Inferior parietal cortex (tissue), 1 donor: ENCODE measurements at regions not wholly inside any gene's neighbourhood (a gene's known extent, or its start where the extent isn't known, plus 50 kb on each side); places are given as distances from the start of the nearest gene placed in this dataset.

Experiments used
- DNase-seq: peaks from one replicate; pipeline ENCODE4 v3.0.0-alpha.2; 2016; ENCODE audit errors: extremely low spot score

DNA sequence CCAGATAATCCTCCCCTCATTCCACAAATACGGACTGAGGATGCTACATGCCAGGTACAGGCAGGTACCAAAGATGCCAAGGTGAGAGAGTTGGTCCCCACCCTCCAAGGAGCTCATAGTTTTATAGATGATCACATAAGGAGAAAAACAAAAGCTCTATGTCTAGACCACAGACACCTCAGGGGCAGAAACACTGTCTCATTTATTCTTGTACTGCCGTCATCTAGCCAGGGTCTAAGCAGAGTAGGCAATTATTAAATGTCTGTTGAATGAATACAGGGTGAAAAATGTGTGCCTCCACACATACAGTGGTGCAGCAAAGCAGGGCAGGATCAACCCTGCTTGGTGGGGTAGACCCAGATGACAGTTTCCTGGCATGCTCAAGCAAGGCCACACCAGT, 439.8 kb upstream of the JARID2 start:
- DNase-seq: no peak

- no peak for DNase-seq
Observed at GRCh38 chr6:14807130-14807529, 438.7 kb upstream of the JARID2 start.

DNA sequence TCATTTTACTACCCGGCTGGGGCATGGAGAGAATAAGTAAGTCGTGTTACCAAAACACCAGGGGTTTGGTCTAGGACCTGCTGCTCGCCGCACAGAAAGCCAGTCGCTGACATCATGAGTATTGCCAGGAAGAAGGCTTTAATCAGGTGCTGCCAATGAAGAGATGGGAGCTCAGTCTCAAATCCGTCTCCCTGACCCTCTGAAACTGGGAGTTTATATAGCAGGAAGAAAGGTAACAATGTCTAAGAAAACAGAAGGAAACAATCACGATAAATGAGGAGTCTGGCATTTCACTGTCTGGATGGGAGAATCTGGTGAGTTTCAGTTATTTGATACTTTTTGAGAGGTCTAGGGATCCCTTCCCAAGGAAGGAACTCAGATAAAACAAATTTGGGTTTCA, 437.9 kb upstream of the JARID2 start:
- DNase-seq: no peak

DNA sequence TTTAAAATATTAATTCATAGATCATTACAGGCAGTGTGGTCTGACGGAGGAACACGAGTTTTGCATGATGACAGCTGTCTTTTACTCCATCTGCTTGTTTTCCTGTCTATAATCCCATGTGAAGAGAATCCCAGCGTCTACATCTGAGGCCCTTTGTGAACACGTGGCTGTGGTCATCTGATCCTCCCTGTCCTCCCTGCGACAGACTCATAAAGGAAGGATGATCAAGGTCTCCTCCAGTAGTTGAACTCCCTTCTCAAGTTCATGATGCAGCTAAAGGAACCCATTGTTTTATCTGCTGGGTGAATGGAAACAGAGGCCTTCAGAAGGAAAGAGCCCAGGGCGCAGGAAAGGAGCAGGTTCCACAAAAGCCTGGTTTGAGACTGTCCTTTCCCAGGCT, 435.8 kb upstream of the JARID2 start:
- DNase-seq: no peak

- DNase-seq: no peak
Observed at GRCh38 chr6:14811775-14812428, 434.0 kb upstream of the JARID2 start.

- no peak for DNase-seq
Observed at GRCh38 chr6:14814016-14814415, 431.9 kb upstream of the JARID2 start.

GRCh38 chr6:14816116-14816859, 429.6 kb upstream of the JARID2 start:
- DNase-seq: no peak

DNA sequence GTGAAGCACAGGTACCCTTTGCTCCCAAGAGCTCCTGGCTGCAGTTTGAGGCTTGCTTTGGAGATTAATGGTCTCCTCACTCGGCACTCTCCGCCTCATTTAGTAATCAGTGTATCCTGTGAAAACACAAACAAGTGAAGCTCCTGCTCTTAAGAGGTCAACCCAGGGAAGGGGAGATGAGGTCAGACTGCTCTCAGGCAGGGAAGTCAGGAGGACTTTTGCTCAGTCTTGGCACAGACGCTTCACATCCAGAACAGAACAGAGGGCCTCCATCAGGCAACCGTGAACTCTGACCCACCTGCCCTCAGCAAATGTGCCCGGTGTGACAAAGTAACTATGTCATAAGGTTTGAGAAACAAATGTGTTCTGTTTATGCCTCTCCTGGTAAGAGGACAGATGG, 428.8 kb upstream of the JARID2 start:
- DNase-seq: no peak

DNA sequence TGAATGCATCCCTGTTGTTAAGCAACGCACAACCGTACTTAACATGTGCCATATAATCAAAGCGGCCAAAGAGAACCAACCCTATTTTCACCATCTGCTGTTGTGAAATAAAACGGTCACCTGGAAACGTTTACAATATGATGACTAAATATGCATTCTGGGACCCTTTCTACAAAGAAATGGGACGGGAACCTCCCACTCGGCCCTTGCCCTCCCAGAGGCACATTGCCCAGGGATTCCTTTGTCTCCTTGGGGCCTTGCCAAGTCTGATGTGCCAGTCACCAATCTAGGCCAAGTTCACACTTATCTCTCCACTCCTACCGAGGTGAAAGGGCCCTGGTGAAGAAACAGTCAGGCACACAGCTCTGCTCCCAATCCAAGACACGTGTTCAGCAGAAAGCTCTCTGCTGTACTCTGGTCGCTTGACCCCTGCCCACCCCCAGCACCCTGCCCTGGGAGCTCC, 427.4 kb upstream of the JARID2 start:
- DNase-seq: no peak

- DNase-seq: no peak
Observed at GRCh38 chr6:14819001-14819400, 426.9 kb upstream of the JARID2 start.

DNA sequence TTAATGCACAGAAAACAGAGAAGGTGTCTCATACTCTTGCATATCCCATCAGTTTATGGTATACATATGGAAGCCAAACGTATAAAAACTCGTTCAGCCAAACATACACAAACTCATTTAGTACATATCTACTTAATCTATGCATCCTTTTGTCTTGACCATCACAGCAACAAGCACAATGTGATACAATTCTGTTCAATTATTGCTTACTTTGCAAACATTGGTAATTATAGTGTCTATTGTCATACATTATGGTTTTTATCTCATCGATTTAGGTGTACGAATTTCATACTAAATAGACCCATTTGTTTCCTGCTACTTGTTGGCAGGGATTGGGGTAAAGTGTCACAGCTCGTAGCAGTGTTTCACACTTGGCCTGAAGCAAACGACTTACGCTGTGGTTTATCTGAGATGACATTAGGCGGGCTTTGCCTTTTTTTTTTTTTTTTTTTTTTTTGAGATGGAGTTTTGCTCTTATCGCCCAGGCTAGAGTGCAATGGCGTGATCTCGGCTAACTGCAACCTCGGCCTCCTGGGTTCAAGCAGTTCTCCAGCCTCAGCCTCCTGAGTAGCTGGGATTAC, 425.9 kb upstream of the JARID2 start:
- DNase-seq: no peak

DNA sequence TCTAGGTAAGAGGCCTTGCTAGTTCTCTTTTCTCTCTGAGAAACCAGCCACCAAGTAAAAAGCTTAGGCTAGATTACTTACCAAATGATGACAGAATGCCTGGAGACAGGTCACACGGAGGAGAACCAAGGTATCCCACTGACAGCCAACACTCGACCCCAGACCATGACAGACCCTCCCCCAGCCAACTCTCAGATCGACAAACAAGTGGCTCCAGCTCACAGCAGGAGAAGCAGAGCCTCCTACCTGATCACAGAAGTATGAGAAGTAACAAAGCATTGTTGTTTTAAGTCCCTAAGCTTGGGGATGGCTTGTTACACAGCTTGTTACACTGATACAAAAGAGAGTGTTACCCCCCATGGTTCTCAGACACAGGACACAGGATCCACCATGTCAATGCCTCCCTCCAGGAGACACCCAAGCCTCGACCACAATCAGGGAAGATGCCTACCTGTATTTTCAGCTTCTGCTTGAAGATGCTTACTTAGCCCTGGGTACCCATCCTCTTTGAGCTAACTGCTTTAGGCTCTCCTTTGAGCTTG, 423.8 kb upstream of the JARID2 start:
- DNase-seq: no peak

DNA sequence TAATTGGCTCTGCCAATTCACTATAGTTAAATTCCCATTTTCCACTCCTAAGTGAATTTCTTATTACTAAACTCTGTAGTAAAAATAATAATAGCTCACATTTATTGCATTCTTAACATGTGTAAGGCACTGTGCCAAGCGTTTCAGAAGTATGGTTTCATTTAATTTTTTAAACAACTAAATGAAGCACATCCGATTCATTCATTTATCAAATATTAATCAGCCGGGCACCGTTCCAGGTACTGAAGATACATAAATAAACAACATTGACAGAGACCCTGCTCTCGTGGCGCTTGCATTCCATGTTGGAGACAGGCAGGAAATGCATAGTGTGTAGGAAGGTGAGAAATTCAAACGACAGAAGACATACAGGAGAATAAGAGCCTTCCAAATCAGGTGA, 423.2 kb upstream of the JARID2 start:
- no peak for DNase-seq

DNA sequence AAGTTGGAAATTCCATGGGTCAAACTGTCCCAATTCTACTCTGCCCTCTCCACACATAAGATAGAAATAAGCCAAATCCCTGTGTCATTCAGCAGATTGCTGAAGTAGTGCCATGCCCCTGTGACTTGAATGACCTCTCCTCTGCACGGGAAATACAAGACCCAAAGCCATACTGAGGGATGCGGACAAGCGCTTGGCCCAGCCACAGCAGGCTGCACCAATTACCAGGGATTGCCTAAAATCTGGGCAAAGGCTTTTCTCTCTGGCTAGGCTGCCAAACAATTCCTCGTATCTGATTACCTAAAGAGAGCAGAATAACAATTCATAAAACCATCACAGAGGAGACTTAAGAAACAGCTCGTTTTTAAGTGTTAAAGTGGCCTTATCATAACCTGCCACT, 421.8 kb upstream of the JARID2 start:
- DNase-seq: no peak

DNA sequence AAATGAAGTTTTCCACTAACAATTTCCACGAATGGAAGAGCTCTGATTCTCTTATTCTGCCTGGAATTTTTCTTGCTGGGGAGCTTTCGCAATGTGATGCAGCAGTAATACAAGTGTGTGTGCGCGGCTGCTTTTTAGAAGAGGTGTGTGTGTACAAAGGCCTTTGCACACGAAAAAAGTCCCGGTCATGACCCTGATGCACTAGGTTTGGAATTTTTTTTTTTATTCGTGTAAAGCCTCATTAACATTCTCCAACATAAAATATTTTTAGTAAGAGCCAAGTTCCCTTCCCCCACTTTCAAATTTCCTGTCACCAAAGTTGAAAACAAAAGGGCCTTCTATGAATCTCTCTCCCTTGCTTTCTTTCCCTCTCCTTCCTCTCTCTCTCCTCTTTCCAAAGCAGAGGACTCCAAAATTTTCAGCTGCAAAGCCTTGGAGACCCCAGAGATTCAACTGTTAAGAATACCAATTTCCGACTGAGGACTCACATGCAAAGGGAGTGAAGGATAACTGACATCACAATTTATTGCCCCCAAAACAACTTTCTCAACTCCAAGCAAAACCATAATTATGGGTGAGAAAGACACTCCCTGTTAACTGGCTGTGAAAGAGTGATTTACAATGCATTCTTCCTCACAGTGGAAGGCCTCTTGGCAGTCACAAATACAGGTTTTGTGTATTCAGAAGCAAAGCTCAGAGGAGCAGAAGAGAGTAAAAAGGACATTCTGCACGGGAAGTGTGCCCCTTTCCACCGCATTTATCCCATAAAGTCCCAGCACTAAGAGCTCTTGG, 421.2 kb upstream of the JARID2 start:
- DNase-seq: no peak

DNA sequence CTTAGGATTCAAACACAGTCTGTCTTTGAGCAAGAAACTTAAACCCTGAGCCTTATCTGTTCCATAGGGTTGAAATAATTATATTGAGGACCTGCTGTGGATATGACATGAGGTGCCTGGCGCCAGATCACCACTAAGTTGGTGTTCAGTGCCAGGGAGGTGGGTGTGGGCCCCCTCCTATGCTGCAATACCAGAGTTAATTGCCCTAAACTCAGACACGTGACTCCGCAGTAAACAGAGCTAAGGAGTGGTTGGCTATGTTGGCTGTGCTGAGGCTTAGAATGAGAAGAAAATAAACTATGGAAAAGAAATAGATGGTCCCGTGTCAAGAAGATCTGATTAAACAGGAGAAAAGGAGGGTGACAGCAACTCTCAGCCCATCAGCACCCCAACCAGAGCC, 419.4 kb upstream of the JARID2 start:
- no peak for DNase-seq

DNA sequence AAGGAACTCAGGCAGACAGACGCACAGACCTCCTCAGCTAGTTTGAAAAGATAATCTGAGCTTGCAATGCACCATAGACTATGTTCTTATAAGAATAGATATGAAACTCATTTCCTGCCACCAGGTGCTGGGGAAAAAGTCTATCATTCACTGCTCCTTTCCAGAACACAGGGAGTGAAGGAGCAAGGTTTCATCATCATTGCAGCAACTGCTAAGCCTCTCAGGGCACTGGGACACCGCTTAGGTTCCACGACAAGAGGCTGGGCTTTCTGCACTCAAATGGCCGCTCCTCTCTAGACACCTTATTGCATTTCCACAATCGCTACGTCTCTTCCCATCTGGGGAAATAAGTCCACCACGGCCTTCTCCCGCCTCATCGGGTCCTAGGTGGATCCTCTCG, 418.5 kb upstream of the JARID2 start:
- DNase-seq: no peak

GRCh38 chr6:14828201-14828611, 417.7 kb upstream of the JARID2 start:
- DNase-seq: no peak

DNA sequence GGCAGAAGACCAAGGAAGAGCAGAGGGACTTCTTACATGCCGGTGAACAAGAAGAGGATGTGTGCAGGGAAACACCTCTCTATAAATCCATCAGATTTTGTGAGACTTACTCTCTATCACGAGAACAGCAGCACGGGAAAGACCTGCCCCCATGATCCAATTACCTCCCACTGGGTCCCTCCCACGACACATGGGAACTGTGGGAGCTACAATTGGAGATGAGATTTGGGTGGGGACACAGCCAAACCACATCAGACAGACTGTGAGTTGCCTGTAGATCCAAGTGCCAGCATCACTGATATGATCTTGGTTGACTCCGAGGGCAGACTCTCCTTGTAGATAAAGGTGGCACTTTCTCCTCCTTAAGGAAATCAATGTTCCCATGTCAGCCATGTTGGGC, 414.8 kb upstream of the JARID2 start:
- no peak for DNase-seq

DNA sequence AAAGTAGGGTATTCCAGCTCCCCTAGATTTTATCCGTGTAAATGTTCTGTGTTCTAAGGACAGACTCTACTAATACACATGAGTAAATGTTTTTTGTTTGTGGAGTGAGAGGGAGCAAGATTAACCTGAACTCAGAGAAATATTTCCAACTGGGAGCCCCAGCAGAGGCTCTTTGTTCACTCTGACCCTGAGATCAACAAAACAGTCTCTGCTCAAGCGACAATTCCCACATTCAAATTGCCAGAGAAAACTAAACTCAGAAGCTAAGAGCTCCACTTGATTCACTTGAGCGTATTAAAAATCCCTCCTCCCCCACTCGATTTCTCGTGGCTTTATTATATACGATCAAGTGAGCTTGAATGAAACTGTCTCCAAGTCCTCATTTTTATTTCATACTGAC, 413.9 kb upstream of the JARID2 start:
- no peak for DNase-seq

DNA sequence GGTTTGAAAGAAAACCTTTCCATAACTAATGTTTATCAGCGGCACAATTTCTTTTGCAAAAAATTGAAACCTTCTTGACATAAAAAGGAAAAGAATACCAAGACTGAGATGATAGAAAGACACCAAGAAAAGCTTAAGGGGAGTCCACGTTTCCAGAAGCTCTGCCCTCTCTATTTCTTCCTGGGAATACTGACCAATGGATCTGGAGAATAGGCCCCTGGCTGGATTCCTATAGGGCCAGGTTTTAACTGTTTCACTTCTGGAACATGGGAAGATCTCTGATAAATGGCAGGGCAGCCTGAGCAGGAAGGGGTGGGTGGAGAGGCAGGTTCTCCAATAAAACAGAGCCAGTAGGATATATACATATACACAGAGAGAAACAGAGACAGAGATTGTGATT, 413.4 kb upstream of the JARID2 start:
- no peak for DNase-seq

DNA sequence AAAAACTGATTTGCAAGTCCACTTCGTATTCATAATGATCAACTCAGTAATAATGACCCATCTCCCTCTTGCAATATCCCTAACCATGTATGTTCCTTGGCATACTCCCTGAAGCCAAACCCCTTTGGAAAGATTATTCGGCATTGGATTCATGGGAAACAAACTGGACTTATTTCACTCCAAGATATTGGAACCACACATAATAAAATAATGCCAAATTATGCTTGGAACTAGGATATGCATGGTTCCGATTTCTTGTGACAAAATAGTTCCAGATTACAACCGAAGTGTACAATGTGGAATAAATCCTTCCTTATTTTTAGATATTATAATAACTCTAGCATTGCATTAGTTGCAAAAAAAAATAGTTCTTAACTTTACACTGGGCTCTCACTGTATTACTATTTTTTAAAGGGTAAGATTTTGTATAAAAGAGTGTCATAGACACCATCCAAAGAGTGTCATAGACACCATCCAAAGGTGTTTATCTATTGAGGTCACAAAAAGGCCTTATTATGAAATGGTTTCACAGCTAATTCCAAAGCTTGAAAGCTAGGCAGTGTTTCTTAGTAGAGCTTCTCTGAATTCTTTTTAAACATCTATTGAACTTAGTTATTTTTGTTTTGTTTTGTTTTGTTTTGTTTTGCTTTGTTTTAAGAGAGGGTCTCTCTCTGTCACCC, 410.9 kb upstream of the JARID2 start:
- DNase-seq: no peak
